ENCODE measurements at regions not wholly inside any gene's neighbourhood (a gene's known extent, or its start where the extent isn't known, plus 50 kb on each side); places are given as distances from the start of the nearest gene placed in this dataset.

GRCh38 chr5:67262956-67263355 is 66.4 kb upstream of the CD180 start:
- no peak for TF ChIP-seq KLF1 (tag by site-specific recombination; IDR thresholded peaks at IDR 0.05)
- TF ChIP-seq CTCF (tag by site-specific recombination; IDR thresholded peaks at IDR 0.05), result no peak
- no peak for TF ChIP-seq ZNF362 (tag by site-specific recombination; IDR thresholded peaks at IDR 0.05)
- TF ChIP-seq ZNF202 (tag by site-specific recombination; IDR thresholded peaks at IDR 0.05; ENCODE audit: borderline replicate concordance), result no peak
- no peak for TF ChIP-seq ZNF639 (tag by site-specific recombination; IDR thresholded peaks at IDR 0.05)
- TF ChIP-seq EGR2 (tag by site-specific recombination; IDR thresholded peaks at IDR 0.05; ENCODE audit: low read depth), result no peak
- no peak for TF ChIP-seq ZNF704 (tag by site-specific recombination; IDR thresholded peaks at IDR 0.05)

Data from HEK293 (cell line).